ENCODE measurements at regions not wholly inside any gene's neighbourhood (a gene's known extent, or its start where the extent isn't known, plus 50 kb on each side); places are given as distances from the start of the nearest gene placed in this dataset.

DNA sequence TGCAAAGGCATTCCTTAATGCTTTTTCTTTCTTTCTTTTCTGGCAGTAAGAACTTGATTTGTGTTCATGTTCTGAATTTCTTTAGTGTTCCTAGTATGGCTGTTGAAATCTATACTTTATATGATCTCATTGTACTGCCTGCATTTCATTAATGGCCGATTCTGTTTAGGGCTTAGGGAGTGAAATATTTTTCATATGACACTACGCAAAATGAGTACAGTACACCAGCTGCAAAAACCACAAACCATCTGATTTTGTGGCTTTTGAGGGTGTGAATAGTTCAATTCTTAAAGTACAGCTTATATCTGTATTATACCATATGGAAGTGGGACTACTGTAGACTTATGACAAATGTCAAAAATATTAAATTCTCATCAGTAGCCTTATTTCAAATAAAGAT, 69.1 kb upstream of the FOXP2 start:
- no peak for TF ChIP-seq POLR2A (IDR thresholded peaks at IDR 0.05; ENCODE audit: low read depth, low read length)
- TF ChIP-seq TAF1 (IDR thresholded peaks at IDR 0.05; ENCODE audit: low read depth, low read length) = no peak
- TF ChIP-seq POLR2AphosphoS5 (IDR thresholded peaks at IDR 0.05; ENCODE audit: low read depth, low read length) = no peak
- TF ChIP-seq SPI1 (IDR thresholded peaks at IDR 0.05; ENCODE audit: low read depth, low read length) = no peak

All from GM12891 (cell line).